ENCODE measurements at regions not wholly inside any gene's neighbourhood (a gene's known extent, or its start where the extent isn't known, plus 50 kb on each side); places are given as distances from the start of the nearest gene placed in this dataset.

DNA sequence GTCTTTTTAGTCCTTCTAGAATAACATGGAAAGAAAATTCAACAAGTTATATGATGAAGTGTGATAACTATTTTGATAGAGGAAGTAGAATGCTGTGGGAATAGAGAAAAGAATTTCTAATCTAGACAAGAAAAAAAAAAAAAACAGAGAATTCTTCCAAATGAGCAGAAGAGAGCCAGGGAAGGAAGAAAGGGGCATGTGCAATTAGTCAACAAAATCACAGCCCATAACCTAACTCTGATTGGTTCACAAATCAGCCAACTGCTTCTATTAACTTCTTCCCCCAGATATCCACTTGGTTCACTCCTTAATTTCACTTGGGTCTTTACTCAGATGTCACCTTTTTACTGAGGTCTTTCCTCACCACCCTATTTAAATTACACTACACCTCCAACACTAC lies 69.5 kb downstream of the BTG1 start:
- TF ChIP-seq, protein P1, sequence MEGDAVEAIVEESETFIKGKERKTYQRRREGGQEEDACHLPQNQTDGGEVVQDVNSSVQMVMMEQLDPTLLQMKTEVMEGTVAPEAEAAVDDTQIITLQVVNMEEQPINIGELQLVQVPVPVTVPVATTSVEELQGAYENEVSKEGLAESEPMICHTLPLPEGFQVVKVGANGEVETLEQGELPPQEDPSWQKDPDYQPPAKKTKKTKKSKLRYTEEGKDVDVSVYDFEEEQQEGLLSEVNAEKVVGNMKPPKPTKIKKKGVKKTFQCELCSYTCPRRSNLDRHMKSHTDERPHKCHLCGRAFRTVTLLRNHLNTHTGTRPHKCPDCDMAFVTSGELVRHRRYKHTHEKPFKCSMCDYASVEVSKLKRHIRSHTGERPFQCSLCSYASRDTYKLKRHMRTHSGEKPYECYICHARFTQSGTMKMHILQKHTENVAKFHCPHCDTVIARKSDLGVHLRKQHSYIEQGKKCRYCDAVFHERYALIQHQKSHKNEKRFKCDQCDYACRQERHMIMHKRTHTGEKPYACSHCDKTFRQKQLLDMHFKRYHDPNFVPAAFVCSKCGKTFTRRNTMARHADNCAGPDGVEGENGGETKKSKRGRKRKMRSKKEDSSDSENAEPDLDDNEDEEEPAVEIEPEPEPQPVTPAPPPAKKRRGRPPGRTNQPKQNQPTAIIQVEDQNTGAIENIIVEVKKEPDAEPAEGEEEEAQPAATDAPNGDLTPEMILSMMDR (IDR thresholded peaks at IDR 0.05), result no peak
- no peak for TF ChIP-seq POLR2A (IDR thresholded peaks at IDR 0.05)
- no peak for TF ChIP-seq POLR2AphosphoS5 (IDR thresholded peaks at IDR 0.05)
- TF ChIP-seq EP300 (IDR thresholded peaks at IDR 0.05; ENCODE audit: low read depth), result no peak
